GM21825 (cell line): ENCODE measurements at regions not wholly inside any gene's neighbourhood (a gene's known extent, or its start where the extent isn't known, plus 50 kb on each side); places are given as distances from the start of the nearest gene placed in this dataset.

Source experiments
- ATAC-seq: cut with Tn5 transposase; IDR thresholded peaks from one replicate; pipeline ENCODE4 v1.9.1; 2021; ENCODE audit warnings: mild to moderate bottlenecking, moderate library complexity; ENCODE audit not compliant: unreplicated experiment

DNA sequence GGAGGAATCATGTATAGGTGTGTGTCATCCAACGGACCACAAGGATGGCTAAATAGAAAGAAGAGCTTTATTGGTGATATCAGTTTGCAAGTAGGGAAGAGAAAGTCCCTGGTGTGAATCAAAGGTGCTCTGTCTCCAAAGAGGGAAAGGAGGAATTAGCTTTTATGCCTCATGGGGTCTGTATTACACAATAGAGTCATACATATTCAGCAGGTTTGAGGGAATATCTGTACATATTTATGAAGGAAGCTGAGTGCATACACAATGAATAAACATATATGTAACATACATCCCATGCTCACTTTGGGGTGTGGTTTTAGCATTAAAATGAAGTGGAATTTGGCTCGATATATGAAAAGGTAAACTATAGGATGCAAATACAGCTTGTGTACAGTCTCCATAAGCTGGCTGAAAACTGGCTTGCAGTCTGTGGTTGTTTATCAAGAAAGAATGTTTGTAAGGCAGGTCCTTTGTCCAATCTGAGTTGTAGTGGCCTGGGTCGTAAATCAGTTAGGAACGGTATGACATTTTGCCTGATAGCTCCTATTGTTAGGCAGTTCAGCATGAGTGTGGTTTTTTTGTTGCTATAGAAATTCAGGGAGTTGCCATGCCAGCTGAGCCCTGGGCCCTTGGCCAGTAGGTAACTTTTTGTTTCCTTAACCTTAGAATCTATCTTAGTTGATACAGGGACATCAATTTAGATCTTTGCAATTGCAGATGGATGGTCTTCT lies 198.0 kb upstream of the ZP4 start:
- no peak for ATAC-seq

DNA sequence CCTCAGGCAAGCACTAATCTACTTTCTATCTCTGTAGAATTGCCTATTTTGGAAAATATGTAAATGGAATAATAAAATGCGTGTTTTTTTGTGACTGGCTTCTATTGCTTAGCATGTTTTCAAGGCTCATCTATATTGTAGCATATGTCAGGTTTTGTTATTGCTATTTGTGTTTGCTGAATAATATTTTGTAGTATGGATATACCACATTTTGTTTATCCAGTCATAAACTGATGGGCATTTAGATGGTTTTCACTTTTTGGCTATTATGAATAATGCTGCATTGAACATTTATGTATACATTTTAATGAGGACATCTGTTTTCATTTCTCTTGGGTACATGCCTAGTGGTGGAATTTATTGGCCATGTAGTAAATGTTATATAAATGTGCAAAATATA lies 183.3 kb upstream of the ZP4 start:
- no peak for ATAC-seq

- no peak for ATAC-seq
Measured at GRCh38 chr1:238071061-238071460, 180.3 kb upstream of the ZP4 start.

- ATAC-seq = no peak
Measured at GRCh38 chr1:238063454-238063853, 172.7 kb upstream of the ZP4 start.

- peak; percentile 55 for ATAC-seq
Measured at GRCh38 chr1:238061967-238062613, 171.4 kb upstream of the ZP4 start.

DNA sequence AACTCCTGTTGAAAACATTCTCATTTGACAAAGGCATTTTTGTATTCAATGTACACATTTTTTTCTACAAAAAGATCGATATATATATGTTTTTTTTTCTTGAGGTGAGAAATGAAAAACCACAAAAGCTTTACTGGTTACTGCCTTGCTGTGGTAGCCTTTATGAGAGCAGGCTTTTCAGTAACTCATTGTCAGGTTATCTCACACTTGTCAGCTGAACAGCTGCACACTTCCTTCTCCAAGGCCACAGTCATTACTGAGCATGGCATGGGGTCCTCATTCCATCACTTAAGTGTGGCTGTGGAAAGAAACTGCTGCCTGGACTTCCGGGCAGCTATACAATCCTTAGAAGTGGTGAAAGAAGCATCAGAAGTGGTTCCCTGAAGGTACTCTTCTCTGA lies 169.3 kb upstream of the ZP4 start:
- ATAC-seq = peak; percentile 62

- no peak for ATAC-seq
Measured at GRCh38 chr1:238052496-238053266, 162.0 kb upstream of the ZP4 start.

DNA sequence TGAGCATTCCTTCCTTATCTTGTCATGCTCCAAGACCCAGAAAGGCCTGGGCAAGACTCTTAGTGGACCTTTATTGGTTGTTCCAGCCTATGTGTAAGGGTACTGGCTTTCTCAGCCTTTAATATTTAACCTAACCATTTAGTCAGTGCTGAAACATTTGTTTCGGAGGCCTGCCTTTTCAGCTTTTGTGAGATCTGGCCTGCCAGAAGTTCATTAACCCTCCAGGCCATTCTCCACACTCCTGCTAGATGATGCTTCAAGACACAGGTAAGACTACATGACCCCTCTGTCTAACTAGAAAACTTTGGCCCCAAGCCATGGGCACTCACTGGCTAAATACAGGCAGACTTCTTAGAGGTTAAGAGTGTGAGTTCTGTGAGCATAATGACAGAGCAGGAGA lies 138.4 kb upstream of the ZP4 start:
- no peak for ATAC-seq

- ATAC-seq = no peak
Measured at GRCh38 chr1:238027366-238027765, 136.6 kb upstream of the ZP4 start.

GRCh38 chr1:238023137-238023536 lies 132.4 kb upstream of the ZP4 start:
- no peak for ATAC-seq

GRCh38 chr1:238018214-238018613 lies 127.5 kb upstream of the ZP4 start:
- no peak for ATAC-seq

GRCh38 chr1:238006779-238007178 lies 116.1 kb upstream of the ZP4 start:
- ATAC-seq = no peak

- ATAC-seq = no peak
Measured at GRCh38 chr1:238005116-238005515, 114.4 kb upstream of the ZP4 start.

GRCh38 chr1:238001818-238002217 lies 111.1 kb upstream of the ZP4 start:
- ATAC-seq = no peak

DNA sequence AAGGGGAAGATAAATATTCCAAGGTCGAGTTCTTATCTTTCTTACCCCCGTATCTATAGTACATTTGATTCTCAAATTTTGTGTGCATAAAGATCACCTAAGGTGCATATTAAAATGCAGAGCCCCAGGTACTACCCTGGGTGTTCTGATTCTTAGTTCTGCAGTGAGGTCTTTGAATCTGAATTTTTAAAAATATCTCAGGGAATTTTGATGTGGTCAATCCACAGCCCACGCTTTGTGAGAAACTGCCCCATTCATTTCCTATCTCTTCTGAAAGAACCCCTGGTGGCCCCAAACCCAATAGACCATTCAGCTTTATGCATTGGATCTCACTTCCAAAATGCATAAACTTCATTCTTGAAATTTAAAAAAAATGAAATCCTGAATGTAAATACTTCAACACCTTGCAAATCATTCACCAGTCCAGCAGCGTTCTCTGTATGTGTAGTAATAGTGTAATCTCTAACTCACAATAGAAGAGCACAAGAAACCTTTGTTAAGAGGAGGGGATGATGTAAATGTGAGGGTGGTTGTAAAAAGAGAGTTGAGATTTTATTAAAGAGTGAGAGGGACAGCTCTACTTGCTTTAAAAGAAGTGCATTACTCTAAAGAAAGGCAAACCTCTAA lies 108.8 kb upstream of the ZP4 start:
- no peak for ATAC-seq

- no peak for ATAC-seq
Measured at GRCh38 chr1:237998581-237998980, 107.9 kb upstream of the ZP4 start.

GRCh38 chr1:237983496-237983895 lies 92.8 kb upstream of the ZP4 start:
- no peak for ATAC-seq

- no peak for ATAC-seq
Measured at GRCh38 chr1:237981223-237981622, 90.5 kb upstream of the ZP4 start.

- ATAC-seq = no peak
Measured at GRCh38 chr1:237976331-237976730, 85.6 kb upstream of the ZP4 start.

DNA sequence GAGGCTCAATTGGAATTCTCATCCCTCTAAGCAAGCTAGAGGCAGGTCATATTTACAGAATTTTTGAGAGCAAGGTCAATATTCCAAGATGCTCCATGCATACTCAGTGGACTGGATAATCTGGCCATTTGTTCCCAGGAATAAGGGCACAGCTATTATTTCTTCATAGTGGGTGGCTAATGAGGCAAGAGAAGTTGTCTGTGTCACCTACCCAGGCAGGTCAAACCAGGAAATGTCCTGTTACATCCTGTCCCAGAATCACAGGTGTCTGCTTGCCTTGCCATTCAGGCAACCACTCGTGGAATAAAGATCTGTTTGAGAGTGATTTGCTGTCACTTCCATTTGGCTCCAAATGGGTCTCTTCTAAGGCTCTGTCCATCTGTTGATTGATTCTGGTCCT lies 85.2 kb upstream of the ZP4 start:
- no peak for ATAC-seq

- ATAC-seq = no peak
Measured at GRCh38 chr1:237975376-237975775, 84.7 kb upstream of the ZP4 start.

DNA sequence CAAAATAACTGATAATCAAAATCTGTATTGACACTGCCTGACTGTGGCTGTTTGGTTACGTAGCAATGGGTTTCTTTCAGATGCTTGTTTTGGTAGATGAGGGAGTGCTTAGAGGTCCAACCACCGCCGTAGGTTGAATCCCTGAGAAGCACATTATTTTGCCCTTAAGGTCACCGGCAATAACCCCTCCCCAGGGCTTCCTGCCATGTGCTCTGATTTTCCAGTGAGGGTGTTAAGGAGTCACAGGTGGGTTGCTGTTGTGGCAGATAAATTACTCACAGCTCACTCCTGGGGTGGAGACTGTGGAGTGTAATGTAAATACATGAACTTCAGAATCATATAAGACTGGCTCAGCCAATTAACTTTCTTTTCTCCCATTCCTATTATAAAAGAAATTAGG lies 81.5 kb upstream of the ZP4 start:
- no peak for ATAC-seq
